ENCODE measurements at regions not wholly inside any gene's neighbourhood (a gene's known extent, or its start where the extent isn't known, plus 50 kb on each side); places are given as distances from the start of the nearest gene placed in this dataset.

GRCh38 chr18:47545613-47546012, 294.2 kb upstream of the SKOR2 start:
- TF ChIP-seq POLR2AphosphoS5 (IDR thresholded peaks at IDR 0.05; ENCODE audit: low read depth, low read length): no peak
- TF ChIP-seq SIN3A (IDR thresholded peaks at IDR 0.05; ENCODE audit: borderline replicate concordance, insufficient read depth, low read length): no peak

Data from PFSK-1 (cell line).